ENCODE measurements at regions not wholly inside any gene's neighbourhood (a gene's known extent, or its start where the extent isn't known, plus 50 kb on each side); places are given as distances from the start of the nearest gene placed in this dataset.

DNA sequence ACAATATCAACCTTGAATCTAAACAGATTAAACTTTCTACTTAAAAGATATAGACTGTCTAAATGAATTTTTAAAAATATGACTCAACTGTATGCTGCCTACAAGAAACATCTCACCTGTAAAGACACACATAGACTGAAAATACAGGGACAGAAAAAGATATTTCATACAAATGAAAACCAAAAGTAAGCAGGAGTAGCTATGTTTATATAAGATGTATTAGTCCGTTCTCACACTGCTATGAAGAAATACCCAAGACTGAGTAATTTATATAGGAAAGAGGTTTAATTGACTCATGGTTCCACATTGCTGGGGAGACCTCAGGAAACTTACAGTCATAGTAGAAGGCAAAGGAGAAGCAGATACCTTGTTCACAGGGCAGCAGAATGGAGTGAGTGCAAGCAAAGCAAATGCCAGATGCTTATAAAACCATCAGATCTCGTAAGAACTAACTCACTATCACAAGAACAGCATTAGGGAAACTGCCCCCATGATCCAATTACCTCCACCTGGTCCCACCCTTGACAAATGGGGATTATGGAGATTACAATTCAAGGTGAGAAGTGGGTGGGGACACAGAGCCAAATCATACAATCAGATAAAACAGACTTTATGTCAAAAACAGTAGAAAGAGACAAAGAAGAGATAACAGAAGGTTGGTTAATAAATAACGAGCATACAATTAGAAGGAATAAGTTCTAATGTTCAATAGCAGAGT lies 214.4 kb upstream of the SLC39A10 start:
- Histone ChIP-seq H3K79me2 (ENCODE audit: insufficient read depth, low read length) (no peaks in the 10 kb centered on the region), H3K27me3 (ENCODE audit: control insufficient read depth in 1 of 2, insufficient read depth in 2 of 2, low read length in 2 of 2) (no peaks in the 10 kb centered on the region), H3K4me3 (replicated peaks in 1 of 3; ENCODE audit: insufficient read depth in 1 of 3, low read depth in 2 of 3, low read length in 3 of 3) (no peak overlapping the region), H3K4me1 (ENCODE audit: insufficient read depth, low read length) (no peaks in the 10 kb centered on the region), H3K27ac (ENCODE audit: extremely low read length, insufficient read depth, low read length) (no peak overlapping the region), H4K20me1 (ENCODE audit: insufficient read depth, low read length) (no peaks in the 10 kb centered on the region), H3K4me2 (ENCODE audit: low read depth, low read length) (no peak overlapping the region), H3K9me3 (ENCODE audit: low read length) (no peaks in the 10 kb centered on the region), H3K9ac (ENCODE audit: insufficient read depth, low read depth, low read length) (no peak overlapping the region), H3K36me3 (replicated peaks in 1 of 2; ENCODE audit: control insufficient read depth in 1 of 2, insufficient read depth in 2 of 2, low read length in 2 of 2) (no peaks in the 10 kb centered on the region), H2AFZ (ENCODE audit: low read length) (no peak overlapping the region)
- TF ChIP-seq, protein P1, sequence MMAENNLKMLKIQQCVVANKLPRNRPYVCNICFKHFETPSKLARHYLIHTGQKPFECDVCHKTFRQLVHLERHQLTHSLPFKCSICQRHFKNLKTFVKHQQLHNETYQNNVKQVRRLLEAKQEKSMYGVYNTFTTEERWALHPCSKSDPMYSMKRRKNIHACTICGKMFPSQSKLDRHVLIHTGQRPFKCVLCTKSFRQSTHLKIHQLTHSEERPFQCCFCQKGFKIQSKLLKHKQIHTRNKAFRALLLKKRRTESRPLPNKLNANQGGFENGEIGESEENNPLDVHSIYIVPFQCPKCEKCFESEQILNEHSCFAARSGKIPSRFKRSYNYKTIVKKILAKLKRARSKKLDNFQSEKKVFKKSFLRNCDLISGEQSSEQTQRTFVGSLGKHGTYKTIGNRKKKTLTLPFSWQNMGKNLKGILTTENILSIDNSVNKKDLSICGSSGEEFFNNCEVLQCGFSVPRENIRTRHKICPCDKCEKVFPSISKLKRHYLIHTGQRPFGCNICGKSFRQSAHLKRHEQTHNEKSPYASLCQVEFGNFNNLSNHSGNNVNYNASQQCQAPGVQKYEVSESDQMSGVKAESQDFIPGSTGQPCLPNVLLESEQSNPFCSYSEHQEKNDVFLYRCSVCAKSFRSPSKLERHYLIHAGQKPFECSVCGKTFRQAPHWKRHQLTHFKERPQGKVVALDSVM (CRISPR knock-in tag; IDR thresholded peaks at IDR 0.05): no peak
- TF ChIP-seq, protein P2, sequence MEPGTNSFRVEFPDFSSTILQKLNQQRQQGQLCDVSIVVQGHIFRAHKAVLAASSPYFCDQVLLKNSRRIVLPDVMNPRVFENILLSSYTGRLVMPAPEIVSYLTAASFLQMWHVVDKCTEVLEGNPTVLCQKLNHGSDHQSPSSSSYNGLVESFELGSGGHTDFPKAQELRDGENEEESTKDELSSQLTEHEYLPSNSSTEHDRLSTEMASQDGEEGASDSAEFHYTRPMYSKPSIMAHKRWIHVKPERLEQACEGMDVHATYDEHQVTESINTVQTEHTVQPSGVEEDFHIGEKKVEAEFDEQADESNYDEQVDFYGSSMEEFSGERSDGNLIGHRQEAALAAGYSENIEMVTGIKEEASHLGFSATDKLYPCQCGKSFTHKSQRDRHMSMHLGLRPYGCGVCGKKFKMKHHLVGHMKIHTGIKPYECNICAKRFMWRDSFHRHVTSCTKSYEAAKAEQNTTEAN (CRISPR knock-in tag; conservative IDR thresholded peaks at IDR 0.05): no peak
- no peak for TF ChIP-seq CCDC6 (CRISPR knock-in tag; IDR thresholded peaks at IDR 0.05)
- no peak for TF ChIP-seq ZNF552 (CRISPR knock-in tag; IDR thresholded peaks at IDR 0.05; ENCODE audit: borderline replicate concordance)
- TF ChIP-seq MEF2D (CRISPR knock-in tag; IDR thresholded peaks at IDR 0.05): no peak
- TF ChIP-seq, protein P3, sequence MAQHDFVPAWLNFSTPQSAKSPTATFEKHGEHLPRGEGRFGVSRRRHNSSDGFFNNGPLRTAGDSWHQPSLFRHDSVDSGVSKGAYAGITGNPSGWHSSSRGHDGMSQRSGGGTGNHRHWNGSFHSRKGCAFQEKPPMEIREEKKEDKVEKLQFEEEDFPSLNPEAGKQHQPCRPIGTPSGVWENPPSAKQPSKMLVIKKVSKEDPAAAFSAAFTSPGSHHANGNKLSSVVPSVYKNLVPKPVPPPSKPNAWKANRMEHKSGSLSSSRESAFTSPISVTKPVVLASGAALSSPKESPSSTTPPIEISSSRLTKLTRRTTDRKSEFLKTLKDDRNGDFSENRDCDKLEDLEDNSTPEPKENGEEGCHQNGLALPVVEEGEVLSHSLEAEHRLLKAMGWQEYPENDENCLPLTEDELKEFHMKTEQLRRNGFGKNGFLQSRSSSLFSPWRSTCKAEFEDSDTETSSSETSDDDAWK (CRISPR knock-in tag; IDR thresholded peaks at IDR 0.05): no peak
- TF ChIP-seq SPEN (CRISPR knock-in tag; IDR thresholded peaks at IDR 0.05; ENCODE audit: low read depth): no peak
- no peak for TF ChIP-seq ZBTB20 (CRISPR knock-in tag; IDR thresholded peaks at IDR 0.05; ENCODE audit: borderline replicate concordance, low read depth)
- no peak for TF ChIP-seq ZNF460 (CRISPR knock-in tag; IDR thresholded peaks at IDR 0.05; ENCODE audit: borderline replicate concordance)
- no peak for TF ChIP-seq FOXM1 (CRISPR knock-in tag; IDR thresholded peaks at IDR 0.05)
- TF ChIP-seq ZNF746 (CRISPR knock-in tag; IDR thresholded peaks at IDR 0.05): no peak
- no peak for TF ChIP-seq ZNF432 (CRISPR knock-in tag; IDR thresholded peaks at IDR 0.05; ENCODE audit: borderline replicate concordance)
- TF ChIP-seq HIVEP1 (CRISPR knock-in tag; IDR thresholded peaks at IDR 0.05): no peak
- TF ChIP-seq ZBTB8A (CRISPR knock-in tag; IDR thresholded peaks at IDR 0.05; ENCODE audit: borderline replicate concordance, low read depth): no peak
- TF ChIP-seq ZNF720 (CRISPR knock-in tag; IDR thresholded peaks at IDR 0.05): no peak
- no peak for TF ChIP-seq ATF1 (CRISPR knock-in tag; IDR thresholded peaks at IDR 0.05)
- no peak for TF ChIP-seq ZNF772 (CRISPR knock-in tag; IDR thresholded peaks at IDR 0.05)
- FAIRE-seq (no peak), DNase-seq (ENCODE audit: low spot score) (no peak), ATAC-seq (no peak)
- no TSS peak for BruUV-seq (replicated peaks)
- in situ Hi-C loops (cut with HindIII; ENCODE audit: extremely low pct_ligation_motif_present, low pct_unique_long_range_greater_than_20kb): no loop called here
- intact Hi-C loops (cut with micrococcal nuclease; ENCODE audit: unreplicated experiment): no loop called here
- ChIA-PET CTCF (ENCODE audit: low intra/inter-chr PET ratio, low total read pairs) (no interaction called here), POLR2A (no interaction called here)
- 4% methylated on average over 3 of the region's 3 CpGs for WGBS (ENCODE audit: low lambda C conversion rate)
